LNCaP clone FGC (cell line): ENCODE measurements at regions not wholly inside any gene's neighbourhood (a gene's known extent, or its start where the extent isn't known, plus 50 kb on each side); places are given as distances from the start of the nearest gene placed in this dataset.
"Not testable (repeated sequence)": the region's sequence is repeated elsewhere in the genome, so short reads cannot be mapped to it uniquely, and the experiment has no call there.

Experiments used
- DNase-seq: peaks from one replicate; pipeline ENCODE4 v3.0.0-alpha.2; 2011; ENCODE audit warnings: low read depth
- H3K4me3 ChIP-seq: 2 replicates; pipeline ENCODE4 v1.5.1; 2011; ENCODE audit warnings: mild to moderate bottlenecking, low read depth, low read length, control low read depth
- CTCF ChIP-seq: IDR thresholded peaks from 2 replicates; pipeline ENCODE4 v1.5.1; 2012; ENCODE audit warnings: mild to moderate bottlenecking; ENCODE audit not compliant: control insufficient read depth, insufficient read depth; ENCODE audit errors: extremely low read depth

GRCh38 chr21:28066596-28067387, 925.9 kb downstream of the LTN1 start:
- DNase-seq: no peak
- H3K4me3 ChIP-seq: no peak overlapping the region
- no peak for TF ChIP-seq CTCF

GRCh38 chr21:28066076-28066475, 926.6 kb downstream of the LTN1 start:
- DNase-seq: no peak

GRCh38 chr21:28063241-28064216, 929.1 kb downstream of the LTN1 start:
- no peak for TF ChIP-seq CTCF
- no peak overlapping the region for H3K4me3 ChIP-seq
- no peak for DNase-seq

More at GRCh38 chr21:28066076-28066475, 926.6 kb downstream of the LTN1 start:
- no peak for TF ChIP-seq CTCF
- no peak overlapping the region for H3K4me3 ChIP-seq

- not testable (repeated sequence) for DNase-seq, H3K4me3 ChIP-seq
These were observed 939.7 kb downstream of the LTN1 start for GRCh38 chr21:28052956-28053355.

- not testable (repeated sequence) for H3K4me3 ChIP-seq
- peak; percentile 34; the same call in 1 of the 2 replicates for TF ChIP-seq CTCF
- DNase-seq: peak; percentile 19
These were observed 941.0 kb downstream of the LTN1 start for GRCh38 chr21:28051649-28052048.

- H3K4me3 ChIP-seq: not testable (repeated sequence)
These were observed 957.0 kb downstream of the LTN1 start for GRCh38 chr21:28035692-28036091.

GRCh38 chr21:28034916-28035315, 957.8 kb downstream of the LTN1 start:
- not testable (repeated sequence) for DNase-seq, H3K4me3 ChIP-seq

More at GRCh38 chr21:28035692-28036091, 957.0 kb downstream of the LTN1 start:
- DNase-seq: peak; percentile 78

- not testable (repeated sequence) for DNase-seq, H3K4me3 ChIP-seq
These were observed 958.3 kb downstream of the LTN1 start for GRCh38 chr21:28034334-28034733.

- DNase-seq, H3K4me3 ChIP-seq: not testable (repeated sequence)
These were observed 960.0 kb downstream of the LTN1 start for GRCh38 chr21:28032652-28033051.

- not testable (repeated sequence) for DNase-seq, H3K4me3 ChIP-seq
These were observed 961.6 kb downstream of the LTN1 start for GRCh38 chr21:28031066-28031465.
